ENCODE measurements at regions not wholly inside any gene's neighbourhood (a gene's known extent, or its start where the extent isn't known, plus 50 kb on each side); places are given as distances from the start of the nearest gene placed in this dataset.

- no peak for TF ChIP-seq ZFX (IDR thresholded peaks at IDR 0.05)
- H3K27ac ChIP-seq = no peak overlapping the region
Measured at GRCh38 chr14:42307239-42307825, 700.7 kb downstream of the LRFN5 start.

GRCh38 chr14:42299692-42300091, 693.0 kb downstream of the LRFN5 start:
- TF ChIP-seq ZFX (IDR thresholded peaks at IDR 0.05) (no peak), CTCF (conservative IDR thresholded peaks at IDR 0.05) (no peak)
- H3K27ac ChIP-seq = no peak overlapping the region

GRCh38 chr14:42293180-42293579, 686.5 kb downstream of the LRFN5 start:
- TF ChIP-seq ZFX (IDR thresholded peaks at IDR 0.05) (no peak), CTCF (conservative IDR thresholded peaks at IDR 0.05) (no peak)
- H3K27ac ChIP-seq = no peak overlapping the region

- TF ChIP-seq CTCF (conservative IDR thresholded peaks at IDR 0.05) = peak; percentile 27
- TF ChIP-seq ZFX (IDR thresholded peaks at IDR 0.05) = no peak
- H3K27ac ChIP-seq = no peak overlapping the region
Measured at GRCh38 chr14:42277840-42278239, 671.2 kb downstream of the LRFN5 start.

- TF ChIP-seq ZFX (IDR thresholded peaks at IDR 0.05) (no peak), CTCF (conservative IDR thresholded peaks at IDR 0.05) (no peak)
- no peak overlapping the region for H3K27ac ChIP-seq
Measured at GRCh38 chr14:42269234-42269633, 662.6 kb downstream of the LRFN5 start.

GRCh38 chr14:42248131-42248530, 641.5 kb downstream of the LRFN5 start:
- H3K27ac ChIP-seq = no peak overlapping the region
- TF ChIP-seq CTCF (conservative IDR thresholded peaks at IDR 0.05) (no peak), ZFX (IDR thresholded peaks at IDR 0.05) (no peak)

GRCh38 chr14:42241101-42241500, 634.4 kb downstream of the LRFN5 start:
- TF ChIP-seq CTCF (conservative IDR thresholded peaks at IDR 0.05) (no peak), ZFX (IDR thresholded peaks at IDR 0.05) (no peak)
- H3K27ac ChIP-seq = no peak overlapping the region

GRCh38 chr14:42229976-42230375, 623.3 kb downstream of the LRFN5 start:
- H3K27ac ChIP-seq = no peak overlapping the region
- no peak for TF ChIP-seq CTCF (conservative IDR thresholded peaks at IDR 0.05)
- TF ChIP-seq ZFX (IDR thresholded peaks at IDR 0.05) = no peak
